ENCODE measurements at regions not wholly inside any gene's neighbourhood (a gene's known extent, or its start where the extent isn't known, plus 50 kb on each side); places are given as distances from the start of the nearest gene placed in this dataset.
"Not testable (repeated sequence)": the region's sequence is repeated elsewhere in the genome, so short reads cannot be mapped to it uniquely, and the experiment has no call there.

DNA sequence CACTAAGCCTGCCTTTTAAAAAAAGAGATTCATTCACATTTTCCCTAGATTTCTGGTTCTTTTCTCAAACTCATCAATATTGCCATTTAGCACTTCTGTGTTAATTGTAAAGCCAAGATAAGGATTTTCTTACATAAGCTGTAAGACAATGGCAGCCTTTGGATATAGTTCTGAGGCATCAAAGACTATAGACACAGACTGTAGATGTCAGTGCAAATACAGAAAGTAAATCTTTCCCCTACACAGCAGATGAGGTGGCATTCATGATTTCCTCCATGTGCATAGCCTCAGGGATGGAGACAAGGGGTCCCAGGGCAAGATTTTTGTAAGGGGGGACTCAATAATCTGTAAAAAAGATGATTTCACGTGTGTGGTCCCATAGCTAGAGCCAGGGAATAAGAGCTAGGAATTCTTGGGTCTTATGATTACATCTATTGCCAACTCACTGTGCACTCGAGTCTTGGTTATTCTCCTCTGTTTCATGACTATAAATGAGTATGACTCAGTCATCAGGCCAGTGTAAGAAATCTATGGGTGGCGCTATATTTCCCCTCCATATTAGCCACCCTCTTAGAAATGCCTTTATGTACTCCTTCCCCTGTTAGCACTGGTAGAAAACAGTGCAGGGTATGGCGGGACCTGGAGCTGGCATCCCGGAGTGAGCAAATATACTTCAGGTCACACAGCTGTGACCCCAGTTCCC lies 207.5 kb downstream of the EXOC5 start:
- no peak for DNase-seq (ENCODE audit: low spot score)

DNA sequence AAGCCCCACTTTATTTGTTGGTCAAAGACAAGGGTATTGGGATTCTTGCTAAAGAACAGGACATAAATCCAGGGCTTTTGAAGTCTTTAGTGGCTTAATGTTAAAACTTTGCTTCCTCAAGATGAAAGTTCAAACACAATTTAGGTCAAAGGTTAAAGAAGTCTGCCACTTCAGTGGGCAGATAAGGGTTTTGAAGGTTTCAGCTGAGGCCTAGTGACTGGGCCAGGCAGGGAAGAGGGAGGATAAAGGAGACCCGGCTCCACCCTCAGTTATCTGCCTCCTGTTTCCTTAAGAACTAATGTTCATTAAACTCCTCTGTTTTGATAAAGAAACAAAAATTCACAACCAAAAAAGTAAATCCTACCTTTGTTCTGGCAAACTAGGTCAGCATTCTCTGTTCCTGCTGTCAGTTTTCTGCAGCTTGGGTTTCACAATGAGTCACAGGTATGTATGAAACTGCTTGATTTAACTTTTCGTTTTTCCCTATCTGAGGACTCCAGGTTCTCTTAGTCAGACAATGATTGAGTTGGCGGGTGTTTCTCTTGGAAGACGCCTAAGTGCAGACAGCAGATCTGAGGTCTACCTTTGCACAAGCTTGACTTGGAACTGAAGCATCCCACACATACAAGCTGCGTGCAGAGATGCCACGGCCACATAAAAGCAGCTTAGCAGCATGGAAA lies 208.3 kb downstream of the EXOC5 start:
- DNase-seq (ENCODE audit: low spot score): peak; percentile 86

DNA sequence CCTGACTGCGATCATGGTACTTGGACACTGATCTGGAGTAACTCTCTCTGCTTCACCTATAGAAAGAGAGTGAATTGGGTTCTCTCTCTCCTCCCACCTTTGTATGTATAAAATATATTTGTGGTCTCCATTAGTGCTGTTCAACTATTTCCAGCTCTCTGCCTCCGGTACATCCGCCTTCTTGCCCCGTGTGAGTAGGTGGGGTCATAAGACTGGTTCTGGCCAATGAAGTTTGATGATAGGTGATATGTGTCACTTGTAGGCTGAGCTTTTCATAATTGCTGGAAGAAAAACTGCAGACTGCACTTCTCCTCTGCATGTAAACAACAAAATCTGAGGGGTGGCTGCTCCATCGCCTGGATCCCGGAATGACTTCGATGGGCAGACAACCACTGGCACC lies 210.4 kb downstream of the EXOC5 start:
- DNase-seq (ENCODE audit: low spot score): no peak

DNA sequence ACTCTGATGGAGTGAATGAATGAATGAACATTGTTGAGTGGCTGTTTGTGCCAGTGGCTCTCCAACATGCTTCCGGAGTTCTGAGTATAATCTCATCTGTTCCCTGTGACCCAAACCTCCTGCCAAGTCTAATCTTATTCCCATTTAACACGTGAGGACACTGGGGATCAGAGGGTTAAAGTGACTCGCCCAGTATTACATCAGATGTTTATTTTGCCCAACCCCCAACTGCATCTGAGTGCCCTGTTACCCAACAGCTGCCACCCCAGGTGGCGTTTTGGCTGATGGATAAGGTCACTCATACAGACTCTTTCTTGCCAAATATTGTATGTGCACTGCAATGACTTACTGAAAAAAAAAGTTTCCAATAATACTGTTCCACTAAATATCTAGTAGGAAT lies 210.9 kb downstream of the EXOC5 start:
- no peak for DNase-seq (ENCODE audit: low spot score)

DNA sequence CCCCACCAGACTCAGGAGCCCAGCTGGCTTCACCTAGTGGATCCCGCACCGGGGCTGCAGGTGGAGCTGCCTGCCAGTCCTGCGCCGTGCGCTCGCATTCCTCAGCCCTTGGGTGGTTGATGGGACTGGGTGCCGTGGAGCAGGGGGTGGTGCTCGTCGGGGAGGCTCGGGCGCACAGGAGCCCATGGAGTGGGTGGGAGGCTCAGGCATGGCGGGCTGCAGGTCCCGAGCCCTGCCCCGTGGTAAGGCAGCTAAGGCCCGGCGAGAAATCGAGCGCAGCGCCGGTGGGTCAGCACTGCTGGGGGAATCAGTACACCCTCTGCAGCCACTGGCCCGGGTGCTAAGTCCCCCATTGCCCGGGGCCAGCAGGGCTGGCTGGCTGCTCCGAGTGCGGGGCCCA lies 212.2 kb downstream of the EXOC5 start:
- DNase-seq (ENCODE audit: low spot score): not testable (repeated sequence)

DNA sequence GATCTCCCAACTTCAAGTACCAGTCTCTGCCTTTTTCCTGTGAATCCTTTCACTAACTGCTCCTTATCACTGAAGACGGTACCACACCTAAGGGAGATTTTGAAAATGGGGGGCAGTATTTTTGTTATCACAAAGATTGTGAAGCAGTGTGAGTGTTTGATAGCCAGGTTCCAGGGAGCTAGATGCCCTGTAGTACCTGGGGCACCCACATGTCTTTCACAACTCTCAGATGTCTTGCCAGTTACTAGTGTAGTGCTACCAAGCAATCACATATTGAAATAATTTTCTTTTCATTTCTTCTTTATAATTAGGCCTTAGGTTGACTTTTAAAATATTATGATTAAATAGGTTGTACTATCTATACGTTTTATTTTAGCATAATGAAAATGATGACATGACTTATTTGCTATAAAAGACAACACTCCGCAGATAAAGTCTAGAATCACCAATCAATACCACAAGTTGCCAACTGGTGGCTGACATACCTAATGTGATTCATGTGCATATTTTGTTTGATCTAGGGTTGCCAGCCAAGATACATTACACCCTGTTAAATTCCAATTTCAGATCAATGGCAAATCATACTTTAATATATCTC lies 215.9 kb downstream of the EXOC5 start:
- no peak for DNase-seq (ENCODE audit: low spot score)

DNA sequence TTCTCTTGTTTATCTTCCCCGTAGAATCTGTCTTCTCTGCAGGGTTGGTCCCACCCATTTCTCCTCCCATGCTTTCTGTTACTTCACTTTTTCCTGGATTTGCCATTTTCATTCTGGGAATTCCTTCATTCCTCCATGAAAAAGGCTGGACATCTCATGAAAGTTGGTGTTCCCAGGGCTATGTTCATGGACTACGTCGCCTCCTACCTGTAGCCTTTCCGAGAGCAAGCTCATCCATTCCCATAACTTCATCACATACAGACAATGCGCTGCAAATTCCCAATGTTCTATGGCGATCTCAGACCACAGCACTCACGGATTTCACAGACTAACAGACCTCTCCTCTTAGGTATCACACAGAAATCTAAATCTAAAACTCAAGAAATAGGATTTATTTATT lies 217.1 kb downstream of the EXOC5 start:
- DNase-seq (ENCODE audit: low spot score): no peak

DNA sequence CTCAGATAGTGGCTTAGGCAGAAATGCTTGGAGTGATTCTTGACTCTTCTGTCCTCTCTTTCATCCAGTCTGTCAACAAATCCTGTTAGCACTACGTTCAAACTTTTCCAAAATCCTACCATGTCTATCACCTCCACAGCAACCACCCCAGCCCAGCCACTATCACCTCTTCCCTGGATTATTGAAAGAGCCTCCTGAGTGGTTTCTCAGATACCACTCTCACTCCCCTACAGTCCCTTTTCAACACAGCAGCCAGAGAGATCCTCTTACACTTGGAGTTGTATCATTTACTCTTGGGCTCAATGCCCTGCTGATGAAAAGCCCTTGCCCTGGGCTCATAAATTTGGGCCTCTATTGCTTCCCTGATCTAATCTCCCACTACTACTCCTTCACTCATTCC lies 218.9 kb downstream of the EXOC5 start:
- no peak for DNase-seq (ENCODE audit: low spot score)

DNA sequence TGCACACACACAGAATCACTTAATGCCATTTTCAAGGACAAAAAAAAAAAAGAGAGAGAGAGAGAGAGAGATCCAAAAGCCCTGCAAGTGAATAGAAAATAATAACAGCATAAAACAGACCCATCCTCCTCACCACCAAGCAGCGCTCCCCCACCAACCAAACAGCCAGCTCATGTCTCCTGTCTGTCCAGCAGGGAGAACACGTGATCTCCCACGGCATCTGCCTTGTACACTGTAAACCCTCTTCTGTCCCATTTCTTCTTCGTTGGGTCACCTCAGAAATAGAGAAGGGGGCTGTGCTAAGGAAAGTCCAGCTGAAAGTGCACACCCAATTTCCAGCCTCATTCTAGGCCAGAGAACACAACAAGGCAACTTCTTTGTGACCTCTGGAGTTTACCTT lies 222.5 kb downstream of the EXOC5 start:
- no peak for DNase-seq (ENCODE audit: low spot score)

DNA sequence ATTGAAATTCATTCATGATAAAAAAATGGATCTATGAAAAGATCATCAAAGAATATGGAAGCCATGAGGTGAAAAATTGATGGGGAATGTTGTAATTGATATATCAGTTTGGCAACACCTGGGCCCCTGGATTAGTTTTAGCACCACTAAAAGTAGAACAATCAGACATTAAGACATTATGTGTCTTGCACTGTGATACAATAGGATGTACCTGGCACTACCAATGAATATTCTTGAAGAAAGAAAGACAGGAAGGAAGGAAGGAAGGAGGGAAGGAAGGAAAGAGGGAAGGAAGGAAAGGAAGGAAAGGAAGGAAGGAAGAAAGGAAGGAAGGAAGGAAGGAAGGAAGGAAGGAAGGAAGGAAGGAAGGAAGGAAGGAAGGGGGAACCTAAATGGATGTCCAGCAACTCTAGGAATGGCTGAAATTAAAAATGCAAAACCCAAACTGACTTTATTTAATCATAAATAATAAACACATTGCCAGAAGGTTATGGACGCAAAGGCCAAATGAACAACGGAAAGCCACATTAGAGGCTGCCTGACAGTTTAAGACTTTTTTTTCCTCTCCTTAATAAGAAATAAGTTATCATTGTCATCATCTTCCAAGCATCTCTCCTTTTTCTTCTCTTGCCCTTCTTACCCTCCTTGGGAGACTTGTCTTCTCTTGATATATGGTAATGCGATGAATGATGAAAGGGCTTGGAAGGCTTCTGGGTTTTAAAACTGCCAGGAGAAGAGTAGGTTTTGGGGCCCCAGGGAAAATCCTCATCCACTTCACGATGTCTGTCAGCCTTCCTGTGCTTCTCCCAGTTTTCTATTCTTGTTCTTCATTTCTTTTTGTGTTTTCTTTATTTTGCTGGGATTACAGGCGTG lies 224.4 kb downstream of the EXOC5 start:
- DNase-seq (ENCODE audit: low spot score): not testable (repeated sequence)

DNA sequence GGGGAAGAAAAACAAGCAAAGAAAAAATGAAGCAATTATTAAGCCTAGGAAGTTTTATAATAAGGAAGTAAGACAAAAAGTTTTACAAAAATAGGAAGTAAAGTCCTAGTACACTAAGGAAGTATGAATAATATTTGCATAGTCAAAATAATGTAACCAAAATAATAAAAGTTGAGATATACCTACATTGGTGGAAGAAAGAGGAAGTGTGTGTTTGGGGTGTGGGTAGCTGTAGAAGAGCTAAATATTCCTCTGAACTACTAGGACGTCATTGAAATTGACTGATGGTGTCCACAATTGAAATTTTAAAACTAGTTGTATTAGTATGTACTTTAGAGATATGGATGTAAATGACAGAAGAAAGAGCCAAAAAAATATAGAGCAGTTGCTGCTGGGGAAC lies 228.4 kb upstream of the OTX2 start:
- no peak for DNase-seq (ENCODE audit: low spot score)

DNA sequence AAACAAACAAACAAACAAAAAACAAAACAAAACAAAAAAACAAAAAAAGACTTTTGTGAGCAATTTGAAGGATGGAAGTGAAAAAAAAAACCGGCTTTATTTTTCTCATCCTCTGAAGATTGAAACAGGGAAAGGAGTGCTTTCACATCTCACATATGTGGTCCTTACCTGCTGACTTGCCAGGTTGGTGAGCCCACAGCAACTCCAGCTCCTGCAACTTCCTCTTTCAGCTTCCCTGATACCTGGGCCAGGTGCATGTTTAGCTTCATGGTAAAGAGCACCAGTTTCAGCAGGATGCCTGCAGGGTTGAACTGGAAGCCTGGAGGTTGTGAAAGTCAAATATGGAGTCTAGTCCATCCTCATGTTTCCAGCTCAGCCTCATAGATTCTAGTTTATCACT lies 221.2 kb upstream of the OTX2 start:
- DNase-seq (ENCODE audit: low spot score): no peak

DNA sequence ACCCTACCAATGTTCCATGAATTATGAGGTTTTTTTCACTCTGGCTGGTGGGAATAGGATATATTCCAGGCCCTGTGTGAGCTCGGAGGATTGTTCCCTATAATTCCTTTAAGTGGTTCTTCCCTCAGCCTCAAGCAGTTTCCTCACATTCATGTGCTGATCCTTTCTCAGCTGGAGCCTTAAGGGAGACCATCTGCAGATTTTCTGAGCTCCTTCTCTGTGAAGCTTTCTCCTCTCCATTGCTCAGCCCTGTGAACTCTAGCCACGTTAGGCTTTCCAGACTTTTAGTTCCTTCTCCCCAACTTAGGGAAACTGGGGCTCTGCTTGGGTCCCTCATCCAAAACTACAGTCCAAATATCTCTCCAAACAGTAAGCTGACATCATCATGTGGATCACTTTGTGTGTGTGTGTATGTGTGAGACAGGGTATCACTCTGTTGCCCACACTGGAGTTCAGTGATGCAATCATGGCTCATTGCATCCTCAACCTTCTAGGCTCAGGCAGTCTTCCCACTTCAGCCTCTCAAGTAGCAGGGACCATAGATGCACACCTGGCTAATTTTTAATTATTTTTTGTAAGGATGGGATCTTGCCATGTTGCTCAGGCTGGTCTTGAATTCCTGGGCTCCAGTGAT lies 219.5 kb upstream of the OTX2 start:
- DNase-seq (ENCODE audit: low spot score): no peak

DNA sequence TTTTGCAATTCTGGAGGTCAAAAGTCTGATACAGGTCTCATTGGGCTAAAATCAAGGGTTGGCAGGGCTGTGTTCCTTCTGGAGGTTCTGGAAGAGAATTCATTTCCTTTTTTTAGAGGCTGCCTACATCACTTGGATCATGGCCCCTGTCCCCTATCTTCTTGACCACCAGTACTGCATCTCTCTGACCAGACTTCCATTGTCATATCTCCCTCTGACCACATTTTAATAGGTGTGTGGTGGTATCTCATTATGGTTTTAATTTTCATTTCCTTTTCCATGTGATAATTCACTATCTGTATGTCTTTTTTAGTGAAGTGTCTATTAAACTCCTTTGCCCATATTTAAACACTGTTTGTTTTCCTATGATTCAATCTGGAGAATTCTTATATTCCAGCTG lies 215.2 kb upstream of the OTX2 start:
- DNase-seq (ENCODE audit: low spot score): no peak

DNA sequence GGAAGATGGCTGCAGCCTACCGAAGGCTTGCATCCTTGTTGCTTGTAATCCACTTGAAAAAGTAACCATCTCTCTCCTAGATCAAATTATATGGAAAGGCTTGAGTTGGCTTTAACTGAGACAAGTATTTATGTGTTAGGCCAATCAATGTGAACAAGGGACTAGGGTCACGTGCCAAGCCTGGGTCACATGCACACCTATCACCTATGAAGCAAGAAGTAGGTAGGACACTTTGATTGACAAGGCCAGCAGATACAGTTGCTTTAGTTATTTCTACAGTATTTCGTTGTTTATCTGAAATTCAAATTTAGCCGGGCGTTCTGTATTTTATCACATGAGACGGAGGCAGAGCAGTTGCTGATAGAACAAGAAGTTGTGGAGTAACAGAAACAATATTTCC lies 212.3 kb upstream of the OTX2 start:
- DNase-seq (ENCODE audit: low spot score): no peak

DNA sequence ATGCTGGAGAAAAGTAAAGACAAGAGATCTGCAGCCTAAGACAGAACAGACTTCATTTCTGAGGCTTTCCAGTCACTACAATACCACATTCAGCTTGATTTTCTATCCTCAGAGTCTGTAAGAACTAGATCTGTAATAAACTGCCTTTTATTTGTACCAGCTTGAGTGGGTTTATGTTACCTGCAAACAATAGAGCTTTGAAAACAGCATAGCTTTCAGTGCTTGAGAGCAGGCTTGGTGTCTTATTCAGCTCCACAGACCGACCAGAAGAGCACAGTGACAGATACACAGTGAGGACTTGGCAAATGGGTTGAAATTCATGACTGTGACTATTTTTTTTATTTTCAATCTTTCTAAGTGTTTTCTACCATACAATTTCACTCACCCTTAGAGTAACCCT lies 207.8 kb upstream of the OTX2 start:
- no peak for DNase-seq (ENCODE audit: low spot score)

DNA sequence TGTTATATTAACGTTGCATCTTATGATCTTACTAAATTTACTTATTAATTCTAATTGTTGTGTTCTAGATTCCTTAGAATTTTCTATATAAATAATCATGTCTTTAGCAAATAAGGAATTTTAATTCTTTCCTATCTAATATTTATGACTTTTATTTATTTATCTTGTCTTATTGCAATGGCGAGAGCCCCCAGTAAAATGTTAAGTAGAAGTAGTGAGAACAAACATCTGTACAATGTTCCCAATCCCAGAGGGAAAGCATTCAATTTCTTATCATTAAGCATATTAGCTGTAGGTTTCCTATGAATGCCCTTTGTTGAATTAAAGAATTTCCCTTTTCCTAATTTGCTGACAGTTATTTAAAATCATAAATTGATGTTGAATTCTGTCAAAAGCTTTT lies 203.7 kb upstream of the OTX2 start:
- no peak for DNase-seq (ENCODE audit: low spot score)

DNA sequence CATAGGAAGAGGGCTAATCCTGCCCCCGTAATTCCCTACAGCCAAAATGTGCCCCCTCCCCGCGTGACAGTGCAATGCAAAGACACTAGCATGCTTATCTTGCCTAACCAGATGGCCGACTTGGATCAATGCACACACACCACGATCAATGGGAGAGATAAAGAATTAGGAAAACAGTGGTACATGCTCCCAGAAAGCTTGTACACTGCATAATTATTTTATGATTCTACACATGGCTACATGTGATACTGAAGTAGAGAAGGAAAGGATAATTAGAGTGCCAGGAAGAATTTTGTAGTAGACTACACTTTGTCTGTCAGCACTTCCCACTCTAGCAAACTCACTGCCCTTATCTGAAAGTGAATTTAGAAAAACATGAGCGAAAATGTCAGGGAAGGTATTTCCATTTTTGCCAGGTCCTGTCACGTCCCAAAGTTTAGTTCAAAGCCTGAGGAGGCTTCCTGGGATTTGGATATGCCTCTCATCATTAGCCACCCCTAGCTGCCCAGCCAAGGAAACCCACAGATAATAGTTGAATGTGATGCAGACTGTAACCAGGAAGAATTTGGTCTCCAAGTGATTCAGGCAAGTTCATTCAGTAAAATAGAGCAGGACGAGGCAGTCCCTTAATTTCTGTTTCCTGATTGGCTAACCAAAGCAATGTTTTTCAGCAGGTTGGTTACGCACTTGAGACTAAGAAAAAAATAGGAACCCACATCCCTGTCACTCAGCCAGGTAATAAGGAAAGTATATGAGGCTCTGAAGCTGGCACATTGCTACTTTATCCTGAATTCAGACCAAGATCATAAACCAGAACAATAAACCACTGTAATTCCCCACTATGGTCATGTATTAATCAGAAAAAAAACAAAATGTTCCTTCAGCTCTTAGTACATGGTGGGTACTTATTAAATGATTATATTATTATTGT lies 199.6 kb upstream of the OTX2 start:
- no peak for DNase-seq (ENCODE audit: low spot score)

DNA sequence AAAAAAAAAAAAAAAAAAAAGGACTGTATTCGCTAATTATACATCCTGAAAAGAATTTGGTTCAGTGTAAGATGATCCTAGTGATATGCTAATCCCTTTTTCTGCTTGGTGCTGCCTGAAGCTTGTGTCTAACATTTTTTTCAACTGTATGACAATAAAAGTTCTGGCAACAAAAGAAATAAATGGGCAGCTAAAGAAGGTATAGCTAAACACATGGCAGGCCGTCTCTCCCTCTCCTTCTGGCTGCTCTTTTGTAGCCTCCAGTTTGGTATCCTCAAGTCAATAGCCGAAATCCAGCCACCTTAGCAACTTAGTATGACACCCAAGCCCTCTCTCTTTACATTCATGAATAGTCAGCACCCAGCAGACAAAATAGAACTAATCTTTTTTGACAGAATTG lies 198.3 kb upstream of the OTX2 start:
- no peak for DNase-seq (ENCODE audit: low spot score)

DNA sequence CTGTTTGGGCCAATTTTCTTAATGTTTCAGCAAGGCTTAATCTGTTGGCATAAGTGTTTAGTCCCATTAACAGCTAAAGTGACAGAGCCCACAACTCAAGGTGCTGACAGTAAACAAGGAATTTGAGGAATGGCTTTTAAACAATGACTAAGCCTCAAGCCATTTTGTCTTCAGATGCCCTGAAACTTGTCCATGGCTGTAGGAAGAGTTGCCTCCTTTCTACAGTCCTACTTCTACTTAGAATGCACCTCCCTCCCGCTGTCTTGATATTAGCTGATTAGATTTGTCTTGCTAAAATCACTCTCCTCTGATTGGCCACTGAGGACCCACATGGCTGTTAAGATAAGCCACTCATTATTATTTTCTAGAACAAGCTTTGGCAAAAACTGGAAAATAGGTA lies 188.4 kb upstream of the OTX2 start:
- no peak for DNase-seq (ENCODE audit: low spot score)

Data from putamen (tissue), 1 donor.